NCI-H2227 (cell line): ENCODE measurements at regions not wholly inside any gene's neighbourhood (a gene's known extent, or its start where the extent isn't known, plus 50 kb on each side); places are given as distances from the start of the nearest gene placed in this dataset.

ENCODE experiments used
- DNase-seq: peaks from one replicate; lab custom pipeline; 2025; ENCODE audit not compliant: unreplicated experiment; lab: John Stamatoyannopoulos, UW

DNA sequence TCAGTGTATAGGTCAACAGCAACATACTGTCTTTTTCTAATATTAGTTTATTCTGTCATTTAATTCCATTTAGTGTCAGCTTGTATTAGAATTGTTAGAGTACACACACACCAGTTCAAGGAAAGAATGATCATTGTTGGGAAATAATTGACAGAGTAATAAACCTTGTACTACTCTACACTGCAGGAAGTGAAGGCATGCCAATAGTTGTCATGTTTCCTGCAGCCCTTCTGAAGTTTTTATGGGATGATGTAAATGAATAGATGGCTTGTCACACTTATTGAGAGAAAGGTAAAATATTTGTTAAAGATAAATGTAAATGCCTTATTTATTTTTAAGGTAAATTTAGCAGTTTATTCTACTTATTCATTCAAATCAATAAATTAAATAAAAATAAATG lies 306.9 kb upstream of the KLHL1 start:
- DNase-seq, result no peak

DNA sequence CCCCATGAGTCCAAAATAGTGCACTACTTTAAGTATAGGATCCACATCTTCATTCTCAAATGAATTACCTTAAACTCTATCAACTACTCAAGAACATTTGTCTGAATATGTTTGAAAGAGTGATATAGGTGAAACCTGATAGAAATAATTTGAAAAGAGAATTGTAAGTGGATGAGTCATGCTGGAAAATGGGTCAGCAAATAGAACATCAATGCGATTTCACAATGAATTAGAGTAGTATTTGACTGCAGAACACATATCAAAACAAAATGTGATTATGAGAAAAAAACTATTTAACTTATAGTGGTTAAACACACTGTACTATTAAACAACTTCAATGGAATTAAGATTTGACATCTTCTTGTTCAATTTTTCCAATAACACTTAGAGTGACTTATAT lies 300.6 kb upstream of the KLHL1 start:
- no peak for DNase-seq

DNA sequence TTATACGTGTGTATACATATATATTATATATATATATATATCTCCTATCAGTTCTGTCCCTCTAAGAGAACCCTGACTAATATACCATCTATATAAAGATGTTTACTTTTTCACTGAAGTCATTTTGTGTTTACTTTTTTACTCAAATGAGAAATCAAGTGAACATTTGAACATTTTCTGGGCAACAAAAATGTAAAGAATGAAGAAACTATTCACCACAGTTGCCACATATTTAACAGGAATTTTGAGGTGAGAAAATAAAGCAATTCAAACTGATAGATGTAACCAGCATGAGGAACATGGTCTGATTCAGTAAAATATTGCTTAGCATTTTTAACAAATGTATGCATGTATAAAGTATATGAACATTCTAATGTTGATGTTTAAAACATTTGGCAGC lies 299.2 kb upstream of the KLHL1 start:
- no peak for DNase-seq

DNA sequence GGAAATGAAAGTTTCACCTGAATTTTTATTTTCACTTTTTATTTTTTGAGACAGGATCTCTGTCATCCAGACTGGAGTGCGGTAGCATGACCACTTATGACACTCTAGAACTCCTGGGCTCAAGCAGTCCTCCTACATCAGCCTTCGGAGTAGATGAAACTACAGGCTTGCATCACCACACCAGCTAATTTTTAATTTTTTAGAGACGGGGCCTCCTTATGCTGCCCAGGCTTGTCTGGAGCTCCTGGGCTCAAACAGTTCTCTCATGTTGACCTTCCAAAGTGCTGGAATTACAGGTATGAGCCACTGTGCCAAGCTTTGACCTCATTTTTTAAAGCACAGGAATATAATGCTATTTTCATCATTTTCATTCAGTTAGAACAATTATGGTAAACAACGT lies 297.0 kb upstream of the KLHL1 start:
- no peak for DNase-seq

DNA sequence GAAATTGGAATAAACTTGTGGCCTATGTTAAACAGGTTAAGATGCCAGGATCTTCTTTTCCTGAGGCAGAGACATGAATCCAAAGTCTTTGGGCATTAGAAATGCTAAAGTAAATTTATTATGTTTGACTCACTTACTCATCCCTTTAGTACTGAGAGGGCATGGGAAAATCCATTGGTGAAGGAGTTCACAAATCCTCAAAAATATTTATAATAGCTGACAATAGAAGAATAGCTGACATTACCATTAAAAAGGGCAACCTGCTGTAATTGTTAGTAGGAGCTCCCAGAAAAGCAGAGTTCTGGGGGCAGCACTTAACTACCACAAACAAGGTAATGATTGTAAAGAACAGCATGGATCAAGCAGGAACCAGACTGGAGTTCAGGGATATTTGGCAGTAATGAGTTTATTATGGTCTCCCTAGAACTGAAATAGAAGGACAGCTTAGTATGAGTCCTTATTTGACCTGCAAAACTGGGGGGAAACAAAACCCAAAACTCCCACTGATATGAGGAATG lies 285.8 kb upstream of the KLHL1 start:
- no peak for DNase-seq

DNA sequence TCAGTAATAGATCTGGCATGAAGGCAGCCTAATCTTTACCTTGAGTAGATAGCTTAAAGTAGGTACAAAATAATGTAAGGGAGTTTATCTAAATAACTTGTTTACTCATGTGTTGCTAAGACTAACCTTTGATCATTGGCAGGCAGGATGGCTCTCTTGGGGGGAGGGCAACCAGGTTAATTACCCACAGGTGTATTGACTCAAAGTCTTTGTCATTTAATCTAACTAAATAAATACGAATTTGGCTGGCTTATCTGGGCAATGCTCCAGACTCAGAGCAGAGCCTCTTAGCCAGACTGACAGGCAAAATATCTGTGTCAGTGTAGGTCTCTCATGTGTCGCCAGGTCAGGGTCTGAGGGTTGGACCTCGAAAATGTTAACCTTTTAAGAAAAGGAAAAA lies 283.4 kb upstream of the KLHL1 start:
- DNase-seq, result no peak

DNA sequence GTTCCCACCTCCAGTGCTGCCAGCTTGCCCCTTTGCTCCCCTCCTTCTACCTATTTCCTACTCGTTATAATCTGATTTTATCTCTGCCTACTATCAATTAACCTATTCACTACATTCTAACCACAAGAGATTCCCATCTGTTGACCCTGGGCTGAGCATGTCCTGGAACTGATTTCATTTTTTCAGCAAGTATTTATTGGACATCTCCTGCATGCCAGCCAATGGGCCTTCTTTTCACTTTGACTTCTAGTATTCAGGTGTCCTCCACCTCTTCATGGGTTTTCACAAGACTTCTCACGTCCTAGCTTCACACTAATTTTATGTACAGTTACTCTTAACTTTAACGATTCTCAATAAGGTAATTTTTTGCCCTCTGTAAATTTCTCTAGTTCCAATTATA lies 282.7 kb upstream of the KLHL1 start:
- DNase-seq, result no peak

DNA sequence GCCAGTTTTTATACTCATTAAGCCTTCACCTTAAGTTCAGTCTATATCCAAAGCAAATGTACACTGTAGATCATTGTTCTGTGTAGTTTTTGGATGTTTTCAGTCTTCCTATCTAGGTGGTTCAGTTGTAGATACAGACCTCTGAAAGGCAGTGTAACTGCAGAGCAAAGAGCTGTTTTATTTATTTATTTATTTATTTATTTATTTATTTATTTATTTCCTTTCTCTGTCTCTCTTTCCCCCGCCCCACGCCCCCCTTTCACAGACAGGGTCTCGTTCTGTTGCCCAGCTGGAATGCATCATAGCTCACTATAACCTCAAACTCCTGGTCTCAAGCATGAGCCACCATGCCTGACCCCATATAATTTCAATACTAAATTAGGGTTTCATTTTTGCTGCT lies 281.8 kb upstream of the KLHL1 start:
- DNase-seq, result no peak

DNA sequence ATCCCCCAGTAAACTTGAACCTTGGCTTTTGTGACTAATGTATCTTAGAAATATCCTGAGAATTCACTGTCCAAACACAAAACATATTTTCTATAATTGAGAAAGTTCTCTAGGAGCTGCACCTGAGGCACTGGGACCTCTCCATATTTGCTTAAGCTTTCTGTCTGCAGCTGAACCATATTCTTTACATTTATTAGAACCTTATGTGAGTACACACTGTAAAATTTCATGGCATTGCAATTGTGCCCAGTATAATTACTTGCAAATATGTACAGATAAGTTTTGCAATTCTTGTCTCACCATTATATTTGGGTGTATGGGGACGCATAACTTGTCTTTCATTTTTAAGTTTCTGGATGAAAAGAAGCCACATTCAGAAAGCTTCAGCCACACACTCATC lies 280.7 kb upstream of the KLHL1 start:
- no peak for DNase-seq

DNA sequence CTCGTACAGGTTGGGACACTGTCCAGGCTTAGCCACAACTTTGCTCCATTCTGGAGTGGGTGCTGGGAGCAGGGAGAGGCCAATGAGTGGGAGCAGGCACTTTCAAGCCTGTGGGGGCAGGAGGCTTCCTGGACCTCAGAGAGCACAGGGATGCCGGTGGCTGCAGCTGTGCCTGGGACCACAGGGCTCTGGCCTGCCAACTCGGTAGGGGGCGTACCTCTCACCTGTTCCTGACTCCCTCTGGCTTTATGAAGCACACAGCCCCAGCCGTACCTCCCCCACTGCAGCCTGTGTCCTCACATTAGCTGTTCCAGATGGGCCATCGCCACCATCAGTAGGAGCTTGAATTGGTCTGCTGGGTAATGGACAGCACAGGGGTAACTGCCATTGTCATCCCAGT lies 278.7 kb upstream of the KLHL1 start:
- DNase-seq, result no peak

DNA sequence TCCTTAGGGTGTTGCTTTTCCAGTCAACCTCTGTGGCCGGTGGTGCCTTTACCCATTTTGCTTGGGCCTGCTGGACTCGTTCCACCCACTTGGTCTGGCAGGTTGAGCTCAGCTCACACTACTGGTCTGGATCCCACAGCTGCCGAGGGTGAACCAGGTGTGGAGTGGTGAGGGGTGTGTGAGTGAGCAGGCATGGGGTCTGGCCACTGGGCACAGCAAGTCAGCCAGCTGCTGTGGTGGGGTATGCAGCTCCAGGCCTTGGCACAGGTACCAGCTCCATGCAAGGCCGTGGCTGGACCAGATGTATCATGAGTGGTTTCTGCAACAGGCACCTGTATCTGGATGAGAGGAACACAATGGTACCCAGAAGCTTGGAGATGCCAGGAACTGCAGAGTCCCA lies 277.6 kb upstream of the KLHL1 start:
- no peak for DNase-seq

DNA sequence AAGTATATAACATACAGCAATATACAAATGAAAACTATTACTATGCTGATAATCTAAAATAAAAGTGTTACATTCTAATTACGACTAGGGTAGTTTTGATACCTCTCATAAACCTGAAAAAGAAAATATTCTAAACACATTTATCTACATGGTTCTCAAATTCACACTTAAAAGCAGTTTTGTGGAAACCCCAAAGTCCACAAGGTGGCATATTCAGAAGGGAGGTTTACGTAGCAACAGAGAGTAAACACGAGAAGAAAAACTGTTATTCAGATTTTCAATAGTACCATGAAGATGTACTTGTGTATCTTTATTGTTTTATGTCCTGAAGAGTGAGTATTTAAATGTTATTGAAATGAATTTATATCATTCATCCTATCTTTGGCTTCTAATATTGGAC lies 275.9 kb upstream of the KLHL1 start:
- DNase-seq, result no peak

DNA sequence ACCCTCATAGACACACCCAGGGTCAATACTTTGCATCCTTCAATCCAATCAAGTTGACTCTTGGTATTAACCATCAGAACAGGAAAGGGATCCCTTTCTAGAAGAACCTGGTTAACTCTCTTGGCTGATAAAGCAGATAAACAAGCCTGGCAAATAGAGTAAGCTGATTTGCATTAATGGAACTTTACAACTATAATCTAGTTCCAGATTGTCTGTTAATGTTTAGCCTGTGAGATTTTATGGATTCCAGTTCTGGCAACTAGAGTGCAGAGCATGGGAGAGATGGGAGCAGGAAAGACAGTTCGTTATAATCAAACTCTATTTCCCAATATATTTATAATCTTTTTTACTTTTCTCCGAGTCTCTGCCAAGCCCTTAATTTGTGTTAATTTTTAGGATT lies 272.6 kb upstream of the KLHL1 start:
- DNase-seq, result no peak

DNA sequence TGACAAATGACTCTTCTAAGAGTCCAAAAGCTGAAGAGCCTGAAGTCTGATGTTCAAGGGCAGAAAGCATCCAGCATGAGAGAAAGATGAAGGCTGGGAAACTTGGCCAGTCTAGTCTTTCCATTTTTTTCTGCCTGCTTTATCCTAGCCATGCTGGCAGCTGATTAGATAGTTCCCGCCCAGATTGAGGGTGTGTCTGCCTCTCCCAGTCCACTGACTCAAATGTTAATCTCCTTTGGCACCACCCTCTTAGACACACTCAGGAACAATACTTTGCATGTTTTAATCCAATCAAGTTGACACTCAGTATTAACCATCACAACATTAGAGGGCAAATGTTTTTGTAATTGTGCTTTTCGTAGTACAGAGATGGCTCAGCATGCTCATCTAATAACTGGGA lies 267.5 kb upstream of the KLHL1 start:
- peak; percentile 1 for DNase-seq

DNA sequence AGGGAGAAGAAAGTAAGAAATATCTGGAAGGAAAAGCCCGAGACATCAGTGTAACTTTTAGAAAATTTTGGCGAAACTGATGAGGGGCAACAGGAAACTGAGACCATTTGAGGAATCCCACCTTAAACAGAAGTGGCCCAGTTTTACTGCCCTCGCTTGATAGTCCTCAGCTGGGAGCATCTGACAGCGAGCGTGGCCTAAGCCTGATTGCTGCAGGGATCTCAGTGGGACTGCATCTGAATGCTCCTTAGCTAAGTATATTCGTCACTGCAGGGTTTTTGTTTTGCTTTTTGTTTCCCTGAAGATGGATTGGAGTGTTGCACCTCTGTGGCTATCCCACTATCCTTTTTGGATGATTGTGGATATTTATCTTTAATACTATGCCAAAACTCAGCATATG lies 262.7 kb upstream of the KLHL1 start:
- DNase-seq, result no peak

DNA sequence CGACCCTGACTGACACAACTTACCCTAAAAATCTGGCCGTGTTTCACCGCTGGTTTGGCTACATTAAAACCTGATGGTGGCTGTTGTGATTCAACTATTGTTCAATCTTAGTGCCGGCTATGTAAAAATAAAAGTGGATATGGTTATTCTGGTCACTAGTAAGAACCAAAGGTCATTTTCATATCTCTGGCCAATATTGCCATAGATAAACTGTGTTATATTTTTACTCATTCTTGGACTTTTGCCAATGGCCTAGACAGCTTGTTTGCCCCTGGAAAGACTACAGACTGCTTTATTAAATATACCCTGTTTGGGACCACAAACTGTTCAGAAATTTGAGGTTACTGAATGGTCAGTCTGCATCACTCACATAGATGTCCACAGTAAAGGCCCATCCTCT lies 258.5 kb upstream of the KLHL1 start:
- no peak for DNase-seq

DNA sequence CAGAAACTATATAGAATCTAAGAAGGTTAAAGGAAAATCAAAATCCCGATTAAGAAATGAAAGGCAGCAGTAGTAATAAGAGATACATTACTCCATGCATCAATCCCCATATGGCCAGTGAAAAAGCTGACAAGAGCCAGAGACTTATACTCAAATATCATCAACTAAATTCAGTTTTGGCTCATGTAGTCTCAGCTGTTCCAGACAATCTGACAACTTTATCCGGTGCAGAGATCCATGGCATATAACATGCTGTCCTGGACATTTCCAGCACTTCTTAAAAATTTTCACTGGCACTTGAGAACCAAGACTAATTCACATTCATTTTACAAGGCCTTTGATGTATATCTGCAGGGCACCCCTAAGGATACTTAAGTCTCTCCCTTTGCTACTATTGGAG lies 255.7 kb upstream of the KLHL1 start:
- no peak for DNase-seq

DNA sequence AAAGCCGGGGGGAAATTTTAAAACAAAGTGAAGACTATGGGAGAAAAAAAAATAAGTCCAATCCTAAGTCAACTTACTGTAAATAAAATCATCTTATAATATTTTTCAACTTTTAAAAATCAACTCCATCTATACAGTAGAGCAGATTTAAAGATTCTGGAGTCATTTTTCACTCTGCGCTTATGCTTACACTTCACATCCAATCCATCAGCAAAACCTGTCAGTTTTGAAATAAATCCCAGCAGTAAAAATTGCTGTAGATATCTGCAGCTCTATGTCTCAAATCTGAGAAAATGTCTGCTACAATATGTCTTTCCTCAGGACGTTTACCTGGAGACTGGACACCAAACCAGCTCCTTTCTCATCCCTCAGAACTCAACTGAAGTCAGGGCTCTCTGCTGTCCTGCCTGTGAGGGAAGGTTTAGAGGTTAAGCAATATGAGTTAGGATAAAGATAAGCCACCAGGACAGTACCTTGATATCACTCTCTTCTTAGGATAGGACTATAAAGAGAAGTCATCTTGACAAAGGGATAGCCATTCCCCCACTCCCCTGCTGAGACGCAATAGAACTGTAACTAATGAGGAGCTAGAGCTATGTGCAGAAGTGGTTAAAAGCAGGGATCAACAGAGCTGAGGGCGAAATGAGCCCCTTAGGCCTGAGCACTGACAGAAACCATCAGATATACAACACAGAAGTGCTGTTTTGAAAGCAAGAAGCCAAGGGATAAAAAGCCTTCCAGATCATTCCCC lies 254.7 kb upstream of the KLHL1 start:
- DNase-seq, result no peak

DNA sequence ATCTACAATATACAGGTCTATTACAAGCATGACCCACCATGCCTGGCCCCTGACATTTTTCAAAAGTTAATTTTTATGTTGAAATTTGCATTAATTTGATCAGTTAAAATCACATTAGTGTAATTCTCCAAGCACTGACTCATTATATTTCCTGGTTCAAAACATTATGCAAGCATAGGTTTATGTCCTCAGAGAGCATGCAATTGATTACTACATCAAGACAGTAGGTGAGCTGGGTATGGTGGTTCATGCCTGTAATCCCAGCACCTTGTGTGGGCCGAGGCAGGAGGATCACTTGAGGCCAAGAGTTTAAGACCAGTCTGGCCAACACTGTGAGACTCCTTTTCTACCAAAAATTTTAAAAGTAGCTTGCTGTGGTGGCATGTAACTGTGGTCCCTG lies 248.8 kb upstream of the KLHL1 start:
- DNase-seq, result no peak

DNA sequence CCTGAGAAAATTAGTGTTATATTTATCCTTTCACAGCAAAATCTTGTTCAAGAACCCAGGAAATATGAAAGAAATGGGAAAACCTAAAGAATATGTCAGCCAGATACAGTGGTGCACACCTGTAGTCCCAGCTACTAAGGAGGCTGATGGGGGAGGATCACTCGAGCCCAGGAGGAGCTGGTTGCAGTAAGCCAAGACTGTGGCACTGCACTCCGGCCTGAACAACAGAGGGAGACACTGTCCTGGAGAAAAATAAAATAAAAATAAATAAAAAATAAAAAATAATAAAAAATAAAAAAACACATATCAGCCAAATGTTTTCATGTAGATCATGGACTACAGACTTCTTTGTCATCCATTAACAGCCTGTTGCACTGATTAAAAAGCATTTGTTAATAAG lies 244.8 kb upstream of the KLHL1 start:
- no peak for DNase-seq

DNA sequence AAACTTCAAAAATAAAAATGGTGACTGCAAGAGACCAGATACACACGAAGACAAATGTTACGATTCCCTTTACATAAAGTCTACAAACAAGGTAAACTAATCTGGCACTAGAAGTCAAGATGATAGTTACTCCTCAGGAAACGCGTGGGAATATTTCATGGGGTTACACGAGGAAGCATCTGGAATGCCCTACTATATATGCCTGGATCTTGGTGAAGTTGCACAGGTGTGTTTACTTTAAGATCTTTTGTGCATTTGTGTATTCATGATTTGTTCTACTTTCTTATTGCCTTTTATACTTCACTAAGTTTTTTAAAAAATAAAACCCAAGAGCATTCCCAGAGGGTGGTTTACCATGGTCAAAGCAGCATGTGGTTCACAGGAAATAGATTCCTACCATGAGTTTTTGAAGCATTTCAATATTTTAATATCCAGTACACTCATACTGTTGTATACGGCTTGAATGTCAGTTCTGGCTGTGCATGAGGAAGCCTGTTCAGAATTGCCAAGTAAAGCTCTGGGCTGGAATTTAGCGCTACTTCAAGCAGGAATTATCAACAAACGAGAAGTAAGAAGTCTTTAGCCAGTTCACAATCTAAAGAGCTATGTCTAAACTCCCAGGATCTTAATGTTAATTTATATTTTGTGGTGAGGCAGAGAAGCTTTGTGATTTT lies 239.8 kb upstream of the KLHL1 start:
- DNase-seq, result no peak

DNA sequence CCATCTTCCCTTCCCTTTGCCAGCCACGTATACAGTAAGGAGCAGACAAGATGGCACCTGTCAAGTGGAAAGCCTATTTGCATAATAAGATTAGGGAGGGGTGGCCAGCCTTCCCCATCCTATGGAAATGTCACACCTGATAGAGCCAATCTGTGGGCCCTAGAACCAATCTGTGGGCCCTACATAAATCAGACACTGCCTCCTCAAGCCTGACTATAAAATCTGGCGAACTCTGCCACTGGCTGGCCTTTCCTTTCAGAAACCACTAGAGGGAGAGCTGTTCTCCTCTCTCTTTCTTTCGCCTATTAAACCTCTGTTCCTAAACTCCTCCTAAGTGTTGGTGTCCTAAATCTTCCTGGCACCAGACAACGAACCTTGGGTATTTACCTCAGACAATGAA lies 231.5 kb upstream of the KLHL1 start:
- DNase-seq, result peak; percentile 33

DNA sequence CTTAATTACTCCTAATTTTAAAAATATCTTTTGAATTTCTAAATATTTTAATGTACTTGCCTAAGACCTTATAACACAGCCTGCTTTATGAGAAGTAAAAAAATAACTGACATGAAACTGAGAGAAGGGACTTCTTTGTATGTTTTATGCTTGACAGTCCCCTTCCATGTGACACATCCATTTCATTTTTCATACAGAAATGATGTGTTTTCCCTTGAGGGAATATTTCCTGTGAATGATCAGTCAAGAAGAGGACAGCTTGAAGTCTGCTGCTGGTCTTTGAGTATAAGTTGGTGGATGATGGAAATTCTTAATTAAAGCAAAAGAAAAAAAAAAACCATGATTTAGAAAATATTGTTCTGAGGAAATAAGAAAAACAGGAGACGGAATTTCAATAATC lies 230.4 kb upstream of the KLHL1 start:
- no peak for DNase-seq
